A549 (cell line): ENCODE measurements at regions not wholly inside any gene's neighbourhood (a gene's known extent, or its start where the extent isn't known, plus 50 kb on each side); places are given as distances from the start of the nearest gene placed in this dataset.

Source experiments
- BHLHE40 ChIP-seq: IDR thresholded peaks from 2 replicates; pipeline ENCODE4 v1.6.1; 2012; ENCODE audit warnings: low read depth, low read length, inconsistent platforms
- CEBPB ChIP-seq, 2 experiments: fragments of >200 bp in 1 of 2; sonication (Bioruptor Twin) in 1 of 2; formaldehyde crosslinking in 1 of 2; IDR thresholded peaks; 2 replicates each; pipeline ENCODE4 v1.6.1; 2012 to 2016
- CHD2 ChIP-seq: fragments of 150-350 bp; IDR thresholded peaks from 2 replicates; pipeline ENCODE4 v1.6.1; 2014; ENCODE audit warnings: low read length; ENCODE audit not compliant: partially characterized antibody
- CTCF ChIP-seq: fragments of >200 bp; sonication (Bioruptor Twin); formaldehyde crosslinking; IDR thresholded peaks from 3 replicates; pipeline ENCODE4 v1.5.1; 2016
- EP300 ChIP-seq, 2 experiments: fragments of >200 bp; sonication (Bioruptor Twin); formaldehyde crosslinking; IDR thresholded peaks; 2 replicates in 1 of 2; 3 replicates in 1 of 2; pipeline ENCODE4 v1.6.1; 2016 to 2017
- HES2 ChIP-seq: fragments of >200 bp; sonication (Bioruptor Twin); formaldehyde crosslinking; IDR thresholded peaks from 2 replicates; pipeline ENCODE4 v1.6.1; 2016
- HMGXB4 ChIP-seq: fragments of 250-450 bp; sonication (Bioruptor Pico); IDR thresholded peaks from 2 replicates; pipeline ENCODE4 v1.5.0; 2021; ENCODE audit warnings: mild to moderate bottlenecking, moderate library complexity, borderline replicate concordance
- HOXA7 ChIP-seq: fragments of 250-450 bp; sonication (Bioruptor Pico); IDR thresholded peaks from 2 replicates; pipeline ENCODE4 v1.5.0; 2020; ENCODE audit warnings: mild to moderate bottlenecking, moderate library complexity
- POLR2A ChIP-seq: IDR thresholded peaks from 2 replicates; pipeline ENCODE4 v1.6.1; 2012; ENCODE audit warnings: mild to moderate bottlenecking, low read length
- POLR2AphosphoS2 ChIP-seq: conservative IDR thresholded peaks from 2 replicates; pipeline ENCODE4 v1.6.1; 2012; ENCODE audit warnings: low read length, improper control_type of control experiment, inconsistent platforms
- RAD21 ChIP-seq, 2 experiments: fragments of >200 bp in 1 of 2; sonication (Bioruptor Twin) in 1 of 2; formaldehyde crosslinking in 1 of 2; IDR thresholded peaks in 1 of 2; conservative IDR thresholded peaks in 1 of 2; 2 replicates in 1 of 2; 3 replicates in 1 of 2; pipeline ENCODE4 v1.6.1; 2012 to 2018; ENCODE audit warnings: inconsistent platforms in 1 of 2
- RFX5 ChIP-seq: fragments of 450-650 bp; IDR thresholded peaks from 2 replicates; pipeline ENCODE4 v1.7.1; 2014; ENCODE audit warnings: antibody characterized with exemption, mild to moderate bottlenecking, moderate library complexity
- SMC3 ChIP-seq: fragments of >200 bp; sonication (Bioruptor Twin); formaldehyde crosslinking; IDR thresholded peaks from 3 replicates; pipeline ENCODE4 v1.6.1; 2018; ENCODE audit warnings: inconsistent platforms
- ZC3H11A ChIP-seq: fragments of 450-650 bp; IDR thresholded peaks from 2 replicates; pipeline ENCODE4 v1.6.1; 2014; ENCODE audit warnings: antibody characterized with exemption, mild to moderate bottlenecking

- TF ChIP-seq CTCF (no peak), HOXA7 (CRISPR knock-in tag) (no peak), CEBPB (IDR thresholded peaks at IDR 0.05) (no peak), ZC3H11A (no peak), POLR2AphosphoS2 (no peak), CHD2 (no peak), HMGXB4 (no peak), BHLHE40 (no peak), SMC3 (no peak), POLR2A (no peak), EP300 (IDR thresholded peaks at IDR 0.05) (no peak), RFX5 (no peak), HES2 (no peak), RAD21 (conservative IDR thresholded peaks at IDR 0.05 in 1 of 2, IDR thresholded peaks at IDR 0.05 in 1 of 2) (no peak)
Measured at GRCh38 chr2:16252891-16253290, 312.5 kb downstream of the MYCN start.
